ENCODE measurements at regions not wholly inside any gene's neighbourhood (a gene's known extent, or its start where the extent isn't known, plus 50 kb on each side); places are given as distances from the start of the nearest gene placed in this dataset.

DNA sequence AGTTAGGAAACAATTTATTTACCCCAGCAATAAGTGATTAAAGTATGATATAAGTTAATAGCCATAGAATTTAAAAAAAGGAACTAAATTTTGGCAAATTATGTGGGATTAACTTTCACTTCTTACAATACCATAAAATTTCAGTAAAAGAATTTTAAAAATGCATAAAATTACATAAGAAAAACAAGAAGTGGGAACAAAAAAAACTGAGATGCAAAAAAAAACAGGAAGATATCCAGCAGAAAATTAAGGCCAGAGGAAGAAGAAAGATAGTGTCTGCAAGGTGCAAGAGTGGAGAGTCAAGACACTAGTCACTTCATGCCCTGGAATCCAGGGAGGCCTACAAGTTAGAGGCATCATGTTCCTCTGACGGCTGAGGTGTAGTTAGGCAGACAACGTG lies 184.2 kb downstream of the GASK1B start:
- TF ChIP-seq FOXA1 (IDR thresholded peaks at IDR 0.05) (no peak), GABPA (IDR thresholded peaks at IDR 0.05 in 1 of 2, conservative IDR thresholded peaks at IDR 0.05 in 1 of 2) (no peak), RAD21 (IDR thresholded peaks at IDR 0.05) (no peak), HNF4G (IDR thresholded peaks at IDR 0.05) (no peak), NR2F2 (IDR thresholded peaks at IDR 0.05) (no peak), EGR1 (IDR thresholded peaks at IDR 0.05; ENCODE audit: low read depth in 2 of 2) (no peak), MAX (IDR thresholded peaks at IDR 0.05) (no peak), YY1 (IDR thresholded peaks at IDR 0.05) (no peak), FOXA2 (IDR thresholded peaks at IDR 0.05) (no peak), JUND (IDR thresholded peaks at IDR 0.05) (no peak), TAF1 (conservative IDR thresholded peaks at IDR 0.05) (no peak), RXRA (IDR thresholded peaks at IDR 0.05) (no peak), HNF4A (conservative IDR thresholded peaks at IDR 0.05) (no peak), SP1 (IDR thresholded peaks at IDR 0.05) (no peak)
- TF ChIP-seq, protein P1, sequence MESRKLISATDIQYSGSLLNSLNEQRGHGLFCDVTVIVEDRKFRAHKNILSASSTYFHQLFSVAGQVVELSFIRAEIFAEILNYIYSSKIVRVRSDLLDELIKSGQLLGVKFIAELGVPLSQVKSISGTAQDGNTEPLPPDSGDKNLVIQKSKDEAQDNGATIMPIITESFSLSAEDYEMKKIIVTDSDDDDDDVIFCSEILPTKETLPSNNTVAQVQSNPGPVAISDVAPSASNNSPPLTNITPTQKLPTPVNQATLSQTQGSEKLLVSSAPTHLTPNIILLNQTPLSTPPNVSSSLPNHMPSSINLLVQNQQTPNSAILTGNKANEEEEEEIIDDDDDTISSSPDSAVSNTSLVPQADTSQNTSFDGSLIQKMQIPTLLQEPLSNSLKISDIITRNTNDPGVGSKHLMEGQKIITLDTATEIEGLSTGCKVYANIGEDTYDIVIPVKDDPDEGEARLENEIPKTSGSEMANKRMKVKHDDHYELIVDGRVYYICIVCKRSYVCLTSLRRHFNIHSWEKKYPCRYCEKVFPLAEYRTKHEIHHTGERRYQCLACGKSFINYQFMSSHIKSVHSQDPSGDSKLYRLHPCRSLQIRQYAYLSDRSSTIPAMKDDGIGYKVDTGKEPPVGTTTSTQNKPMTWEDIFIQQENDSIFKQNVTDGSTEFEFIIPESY (IDR thresholded peaks at IDR 0.05): no peak
- TF ChIP-seq, protein P2, sequence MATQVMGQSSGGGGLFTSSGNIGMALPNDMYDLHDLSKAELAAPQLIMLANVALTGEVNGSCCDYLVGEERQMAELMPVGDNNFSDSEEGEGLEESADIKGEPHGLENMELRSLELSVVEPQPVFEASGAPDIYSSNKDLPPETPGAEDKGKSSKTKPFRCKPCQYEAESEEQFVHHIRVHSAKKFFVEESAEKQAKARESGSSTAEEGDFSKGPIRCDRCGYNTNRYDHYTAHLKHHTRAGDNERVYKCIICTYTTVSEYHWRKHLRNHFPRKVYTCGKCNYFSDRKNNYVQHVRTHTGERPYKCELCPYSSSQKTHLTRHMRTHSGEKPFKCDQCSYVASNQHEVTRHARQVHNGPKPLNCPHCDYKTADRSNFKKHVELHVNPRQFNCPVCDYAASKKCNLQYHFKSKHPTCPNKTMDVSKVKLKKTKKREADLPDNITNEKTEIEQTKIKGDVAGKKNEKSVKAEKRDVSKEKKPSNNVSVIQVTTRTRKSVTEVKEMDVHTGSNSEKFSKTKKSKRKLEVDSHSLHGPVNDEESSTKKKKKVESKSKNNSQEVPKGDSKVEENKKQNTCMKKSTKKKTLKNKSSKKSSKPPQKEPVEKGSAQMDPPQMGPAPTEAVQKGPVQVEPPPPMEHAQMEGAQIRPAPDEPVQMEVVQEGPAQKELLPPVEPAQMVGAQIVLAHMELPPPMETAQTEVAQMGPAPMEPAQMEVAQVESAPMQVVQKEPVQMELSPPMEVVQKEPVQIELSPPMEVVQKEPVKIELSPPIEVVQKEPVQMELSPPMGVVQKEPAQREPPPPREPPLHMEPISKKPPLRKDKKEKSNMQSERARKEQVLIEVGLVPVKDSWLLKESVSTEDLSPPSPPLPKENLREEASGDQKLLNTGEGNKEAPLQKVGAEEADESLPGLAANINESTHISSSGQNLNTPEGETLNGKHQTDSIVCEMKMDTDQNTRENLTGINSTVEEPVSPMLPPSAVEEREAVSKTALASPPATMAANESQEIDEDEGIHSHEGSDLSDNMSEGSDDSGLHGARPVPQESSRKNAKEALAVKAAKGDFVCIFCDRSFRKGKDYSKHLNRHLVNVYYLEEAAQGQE (IDR thresholded peaks at IDR 0.05): no peak
- TF ChIP-seq, protein P3, sequence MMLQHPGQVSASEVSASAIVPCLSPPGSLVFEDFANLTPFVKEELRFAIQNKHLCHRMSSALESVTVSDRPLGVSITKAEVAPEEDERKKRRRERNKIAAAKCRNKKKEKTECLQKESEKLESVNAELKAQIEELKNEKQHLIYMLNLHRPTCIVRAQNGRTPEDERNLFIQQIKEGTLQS (IDR thresholded peaks at IDR 0.05): no peak
- TF ChIP-seq, protein P4, sequence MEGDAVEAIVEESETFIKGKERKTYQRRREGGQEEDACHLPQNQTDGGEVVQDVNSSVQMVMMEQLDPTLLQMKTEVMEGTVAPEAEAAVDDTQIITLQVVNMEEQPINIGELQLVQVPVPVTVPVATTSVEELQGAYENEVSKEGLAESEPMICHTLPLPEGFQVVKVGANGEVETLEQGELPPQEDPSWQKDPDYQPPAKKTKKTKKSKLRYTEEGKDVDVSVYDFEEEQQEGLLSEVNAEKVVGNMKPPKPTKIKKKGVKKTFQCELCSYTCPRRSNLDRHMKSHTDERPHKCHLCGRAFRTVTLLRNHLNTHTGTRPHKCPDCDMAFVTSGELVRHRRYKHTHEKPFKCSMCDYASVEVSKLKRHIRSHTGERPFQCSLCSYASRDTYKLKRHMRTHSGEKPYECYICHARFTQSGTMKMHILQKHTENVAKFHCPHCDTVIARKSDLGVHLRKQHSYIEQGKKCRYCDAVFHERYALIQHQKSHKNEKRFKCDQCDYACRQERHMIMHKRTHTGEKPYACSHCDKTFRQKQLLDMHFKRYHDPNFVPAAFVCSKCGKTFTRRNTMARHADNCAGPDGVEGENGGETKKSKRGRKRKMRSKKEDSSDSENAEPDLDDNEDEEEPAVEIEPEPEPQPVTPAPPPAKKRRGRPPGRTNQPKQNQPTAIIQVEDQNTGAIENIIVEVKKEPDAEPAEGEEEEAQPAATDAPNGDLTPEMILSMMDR (IDR thresholded peaks at IDR 0.05; ENCODE audit: low read depth, low read length, missing input control): no peak
- Histone ChIP-seq H3K9me3 (ENCODE audit: control insufficient read depth in 4 of 4, low read length in 3 of 4) (no peaks in the 10 kb centered on the region), H3K27me3 (ENCODE audit: control insufficient read depth in 4 of 4, insufficient read depth in 4 of 4, low read length in 3 of 4) (no peaks in the 10 kb centered on the region), H3K9ac (ENCODE audit: low read depth in 1 of 2, low read length in 2 of 2) (no peak overlapping the region), H3K4me3 (ENCODE audit: low read depth in 1 of 3, low read length in 3 of 3) (no peak overlapping the region), H3K27ac (ENCODE audit: low read depth in 1 of 2, low read length in 2 of 2) (no peak overlapping the region), H3K36me3 (ENCODE audit: control insufficient read depth in 4 of 4, insufficient read depth in 3 of 4, low read depth in 1 of 4, low read length in 3 of 4) (no peaks in the 10 kb centered on the region), H3K4me1 (ENCODE audit: control insufficient read depth in 4 of 4, insufficient read depth in 4 of 4, low read length in 3 of 4) (peaks cover 0 to 4% (median 1%) of the 10 kb centered on the region in 4 donors)
- DNase-seq (ENCODE audit: low spot score): no peak
- 75% methylated on average over 2 of the region's 2 CpGs for WGBS
